ENCODE measurements at regions not wholly inside any gene's neighbourhood (a gene's known extent, or its start where the extent isn't known, plus 50 kb on each side); places are given as distances from the start of the nearest gene placed in this dataset.
"Not testable (repeated sequence)": the region's sequence is repeated elsewhere in the genome, so short reads cannot be mapped to it uniquely, and the experiment has no call there.

GRCh38 chr7:98771941-98772603, 97.7 kb downstream of the TMEM130 start:
- no peak for DNase-seq (ENCODE audit: low read depth in 2 of 2)

DNA sequence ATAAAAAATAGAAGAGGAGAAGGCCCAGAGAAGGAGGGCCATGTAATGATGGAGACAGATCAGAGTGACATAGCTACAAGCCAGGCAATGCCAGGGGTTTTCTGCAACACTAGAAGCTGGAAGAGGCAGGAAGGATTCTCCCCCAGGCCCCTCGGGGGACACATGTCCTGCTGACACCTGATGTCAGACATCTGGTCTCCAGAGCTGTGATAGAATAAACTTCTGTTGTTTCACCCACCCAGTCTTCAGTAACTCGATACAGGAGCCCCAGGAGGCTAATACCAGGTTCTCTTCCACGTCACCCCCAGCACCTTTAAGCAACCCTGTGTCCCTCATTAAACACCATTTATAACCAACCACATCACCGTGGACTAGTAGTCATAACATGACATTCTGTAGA, 94.9 kb downstream of the TMEM130 start:
- DNase-seq (ENCODE audit: low read depth in 2 of 2) = no peak

GRCh38 chr7:98777051-98777450, 92.8 kb downstream of the TMEM130 start:
- no peak for DNase-seq (ENCODE audit: low read depth in 2 of 2)

- no peak for DNase-seq (ENCODE audit: low read depth in 2 of 2)
Observed at GRCh38 chr7:98778421-98778820, 91.4 kb downstream of the TMEM130 start.

DNA sequence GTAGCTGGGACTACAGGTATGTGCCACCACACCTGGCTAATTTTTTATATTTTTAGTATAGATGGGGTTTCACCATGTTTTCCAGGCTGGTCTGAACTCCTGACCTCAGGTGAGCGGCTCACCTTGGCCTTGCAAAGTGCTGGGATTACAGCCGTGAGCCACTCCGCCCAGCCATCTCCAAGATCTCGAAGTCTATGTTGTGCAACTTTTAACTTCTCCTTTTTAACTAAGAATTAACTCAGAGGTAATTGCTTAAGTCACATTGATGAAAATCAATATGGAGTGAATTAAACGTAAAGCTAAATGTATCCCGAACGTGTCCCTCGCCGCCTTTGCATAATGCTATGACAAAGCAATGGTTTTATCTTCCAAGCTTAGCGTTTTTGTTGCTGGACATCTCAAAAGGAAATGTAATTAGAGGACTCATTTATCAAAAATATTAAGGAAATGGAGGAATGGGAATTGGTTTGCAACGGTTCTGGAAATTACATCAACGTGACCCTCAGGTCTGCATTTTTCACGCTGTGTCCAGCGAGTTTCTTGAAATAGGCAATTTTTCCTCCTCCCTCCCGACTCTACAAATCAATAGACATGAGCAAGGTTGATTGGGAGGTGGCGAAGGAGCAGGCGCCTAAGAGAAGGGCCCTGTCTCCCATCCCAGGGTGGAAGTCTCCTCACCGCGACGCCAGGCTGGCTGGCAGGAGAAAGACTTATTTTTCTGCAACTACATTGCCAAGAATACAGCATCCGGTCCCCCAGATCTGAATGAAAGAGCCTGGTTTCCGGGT, 89.8 kb downstream of the TMEM130 start:
- no peak for DNase-seq (ENCODE audit: low read depth in 2 of 2)

DNA sequence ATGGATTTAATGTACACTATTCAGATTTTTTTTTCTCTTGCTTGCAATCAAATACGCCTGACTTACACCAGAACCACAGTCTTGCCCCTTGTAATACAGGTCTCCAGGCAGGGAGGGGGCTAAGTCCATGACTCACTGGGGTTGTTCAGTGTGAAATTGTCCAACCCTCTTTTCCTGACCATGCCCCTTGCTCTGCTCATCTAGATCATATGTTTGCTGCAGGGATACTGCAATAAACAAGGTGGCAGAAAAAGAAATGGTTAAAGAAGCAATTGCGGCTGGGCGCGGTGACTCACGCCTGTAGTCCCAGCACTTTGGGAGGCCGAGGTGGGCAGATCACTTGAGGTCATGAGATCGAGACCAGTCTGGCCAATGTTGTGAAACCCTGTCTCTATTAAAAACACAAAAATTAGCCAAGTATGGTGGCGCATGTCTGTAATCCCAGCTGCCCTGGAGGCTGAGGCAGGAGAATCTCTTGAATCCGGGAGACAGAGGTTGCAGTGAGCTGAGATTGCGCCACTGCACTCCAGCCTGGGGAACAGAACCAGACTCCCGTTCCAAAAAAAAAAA, 85.5 kb downstream of the TMEM130 start:
- no peak for DNase-seq (ENCODE audit: low read depth in 2 of 2)

DNA sequence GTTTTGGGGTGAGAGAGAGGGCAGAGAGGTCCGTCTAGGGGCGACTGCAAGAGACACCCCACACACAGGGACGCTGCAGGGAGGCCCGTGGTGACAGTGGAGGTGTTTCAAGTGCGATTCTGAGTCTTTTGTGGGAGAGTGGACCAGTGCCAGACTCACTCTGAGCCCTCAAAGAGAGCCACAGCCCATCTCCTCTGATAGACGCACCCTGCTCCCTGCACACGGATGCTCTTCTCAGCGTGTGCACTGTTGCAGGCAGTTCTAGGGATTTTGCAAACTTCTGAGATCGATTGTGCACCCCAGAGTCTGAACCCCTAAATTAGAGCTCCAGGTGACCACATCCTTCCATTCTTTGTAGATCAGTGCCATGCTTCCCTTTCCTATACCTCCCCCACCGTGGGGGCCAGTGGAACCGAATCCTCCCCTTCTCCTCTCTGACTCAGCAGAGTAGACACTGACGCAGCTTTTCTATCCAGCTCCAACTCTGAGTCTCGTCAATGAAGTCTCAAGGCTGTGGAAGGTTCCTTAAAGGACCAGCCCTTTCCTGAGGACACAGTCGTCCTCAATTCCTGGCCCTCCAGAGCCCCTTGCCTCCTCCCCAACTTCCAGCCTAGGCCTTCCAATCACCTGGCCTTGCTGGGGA, 83.8 kb downstream of the TMEM130 start:
- no peak for DNase-seq (ENCODE audit: low read depth in 2 of 2)

- no peak for DNase-seq (ENCODE audit: low read depth in 2 of 2)
Observed at GRCh38 chr7:98788966-98789365, 80.8 kb downstream of the TMEM130 start.

DNA sequence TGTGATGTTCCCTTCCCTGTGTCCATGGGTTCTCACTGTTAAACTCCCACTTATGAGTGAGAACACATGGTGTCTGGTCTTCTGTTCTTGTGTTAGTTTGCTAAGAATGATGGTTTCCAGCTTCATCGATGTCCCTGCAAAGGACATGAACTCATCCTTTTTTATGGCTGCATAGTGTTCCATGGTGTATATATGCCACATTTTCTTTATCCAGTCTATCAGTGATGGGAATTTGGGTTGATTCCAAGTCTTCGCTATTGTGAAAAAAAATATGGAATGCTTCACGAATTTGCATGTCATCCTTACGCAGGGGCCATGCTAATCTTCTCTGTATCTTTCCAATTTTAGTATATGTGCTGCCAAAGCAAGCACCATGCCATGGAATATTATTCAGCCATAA, 75.4 kb downstream of the TMEM130 start:
- DNase-seq (ENCODE audit: low read depth in 2 of 2) = not testable (repeated sequence)

DNA sequence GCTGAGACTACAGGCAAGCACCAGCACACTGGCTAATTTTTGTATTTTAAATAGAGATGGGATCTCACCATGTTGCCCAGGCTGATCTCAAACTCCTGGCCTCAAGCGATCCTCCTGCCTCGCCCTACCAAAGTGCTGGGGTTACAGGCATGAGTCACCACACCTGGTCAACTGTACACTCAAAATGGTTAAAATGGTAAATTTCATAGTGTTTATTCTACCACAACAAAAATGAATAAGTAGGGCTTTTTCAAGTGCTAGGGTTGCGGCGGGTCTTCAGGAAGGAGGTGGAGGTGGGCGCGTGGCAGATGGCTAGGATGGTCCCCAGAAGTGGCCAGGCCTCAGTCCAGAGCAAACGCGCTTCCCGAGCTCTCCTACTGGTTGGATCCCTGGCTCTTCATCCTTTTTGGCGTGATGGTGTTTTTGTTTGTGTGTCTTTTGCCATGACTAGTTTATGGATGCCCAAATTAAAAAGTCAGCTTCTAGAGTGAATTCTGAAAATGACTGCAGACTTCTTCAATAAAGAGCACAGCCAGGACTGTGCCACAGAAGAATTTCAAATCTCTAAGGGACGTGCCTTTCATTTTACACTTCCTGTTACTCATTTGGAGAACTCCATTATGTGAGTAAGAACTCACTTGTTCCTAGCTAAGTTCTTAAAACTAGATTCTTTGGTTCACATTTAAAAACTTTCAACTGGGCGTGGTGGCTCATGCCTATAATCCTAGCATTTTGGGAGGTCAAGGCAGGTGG, 73.9 kb downstream of the TMEM130 start:
- no peak for DNase-seq (ENCODE audit: low read depth in 2 of 2)

Data from stimulated activated CD4-positive, alpha-beta T cell treated with anti-CD3 and anti-CD28 coated beads, Interleukin-1b, Interleukin-23, amount 100 ng/mL, for 1 hour (primary cell).